Stimulated activated CD4-positive, alpha-beta T cell treated with anti-CD3 and anti-CD28 coated beads, Interleukin-4, amount 100 ng/mL, for 4 hours (primary cell): ENCODE measurements at regions not wholly inside any gene's neighbourhood (a gene's known extent, or its start where the extent isn't known, plus 50 kb on each side); places are given as distances from the start of the nearest gene placed in this dataset.

Experiments
- DNase-seq, 2 experiments: peaks; one replicate each; pipeline ENCODE4 v3.0.0-alpha.2; 2020

DNA sequence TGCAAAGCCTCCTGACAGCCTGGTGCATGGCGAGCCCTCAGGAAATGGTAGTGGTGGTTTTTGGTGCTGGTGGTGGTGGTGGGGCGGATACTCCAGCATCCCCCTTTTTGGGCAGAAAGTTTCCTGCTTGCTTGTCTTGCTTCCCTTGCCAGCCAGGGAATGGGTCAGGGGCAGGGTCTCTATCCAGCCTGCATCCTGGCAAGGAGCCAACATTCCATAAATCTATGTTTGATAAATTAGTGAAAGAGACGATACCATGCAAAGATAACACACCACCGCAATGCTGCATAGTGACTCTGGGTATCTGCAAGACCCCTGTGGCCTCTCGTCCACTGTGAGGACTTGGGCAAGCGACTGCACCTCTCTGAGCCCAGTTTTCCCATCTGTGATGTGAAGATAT is 246.2 kb downstream of the LRFN2 start:
- no peak for DNase-seq

DNA sequence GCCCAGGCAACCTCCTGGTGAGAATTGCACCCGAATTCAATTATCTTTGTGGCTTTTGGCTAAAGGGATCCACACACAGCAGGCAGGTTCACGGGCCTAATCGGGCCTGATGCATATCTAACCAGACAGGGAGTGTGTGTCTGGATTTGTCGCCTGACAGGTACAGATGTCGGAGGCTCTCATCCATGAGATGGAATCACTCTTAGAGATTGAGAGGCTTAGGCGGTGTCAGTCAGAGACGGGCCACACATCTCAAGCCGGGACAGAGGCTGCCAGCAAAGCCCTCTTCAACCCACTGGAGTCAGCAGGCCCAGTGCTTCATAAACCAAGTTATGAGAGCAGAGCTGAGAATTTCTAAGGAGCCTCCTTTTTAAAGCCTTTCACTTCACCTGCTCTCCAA is 247.0 kb downstream of the LRFN2 start:
- no peak for DNase-seq

DNA sequence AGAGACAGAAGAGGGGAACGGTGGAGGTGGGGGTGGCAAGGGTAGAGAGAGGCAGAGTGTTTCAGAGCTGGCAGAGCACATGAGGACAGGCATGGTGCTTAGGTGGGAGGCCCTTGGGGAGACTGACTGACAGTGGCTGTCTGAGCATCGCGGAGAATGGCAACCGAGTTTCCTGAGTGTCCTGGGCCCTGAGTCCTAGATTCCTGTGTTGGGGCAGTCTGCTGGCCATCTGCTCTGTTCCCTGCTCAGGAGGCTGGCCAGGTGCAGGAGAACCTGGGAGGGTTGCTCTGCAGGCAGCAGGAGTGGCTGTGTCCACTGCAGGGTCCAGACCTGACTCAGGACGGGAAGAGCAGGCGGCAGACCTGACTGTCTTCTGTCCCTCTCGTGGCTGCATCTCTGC is 248.9 kb downstream of the LRFN2 start:
- no peak for DNase-seq

DNA sequence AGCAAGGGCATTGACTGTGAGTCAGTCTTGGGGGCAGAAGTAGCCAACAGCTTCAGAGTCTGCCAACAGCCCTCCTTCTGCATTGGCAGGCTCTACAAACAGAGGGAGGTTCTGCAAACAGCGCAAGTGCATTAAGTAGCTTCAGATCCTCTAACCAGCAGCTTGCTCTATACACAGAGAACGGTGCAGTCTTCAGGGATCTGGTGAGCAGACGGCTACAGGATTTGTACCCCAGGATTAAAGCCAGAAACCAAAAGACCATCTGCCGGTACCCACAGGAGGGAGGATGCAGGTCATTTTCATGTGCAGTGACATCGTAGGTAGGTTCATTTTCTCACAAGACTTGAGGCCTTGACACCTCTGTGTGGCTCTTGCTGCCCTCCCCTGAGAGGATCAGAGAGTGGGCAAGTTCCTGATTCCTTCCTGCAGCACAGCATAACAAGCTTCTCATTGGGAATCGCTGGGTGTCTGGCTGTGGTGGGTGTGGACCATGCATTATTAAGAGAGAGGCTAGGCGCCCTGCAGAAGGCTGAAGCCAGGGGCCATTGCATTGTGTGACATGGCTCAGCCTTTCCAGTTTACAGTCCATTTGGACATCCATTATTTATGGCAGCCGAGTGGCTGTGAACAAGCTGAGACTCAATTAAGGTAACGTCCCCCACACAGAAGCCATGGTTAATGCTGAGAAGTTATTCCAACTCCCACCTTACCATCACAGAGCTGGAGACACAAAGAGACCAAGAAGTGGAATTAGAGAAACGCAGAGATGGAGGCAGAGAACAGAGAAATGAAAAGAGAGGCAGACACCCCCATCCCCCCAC is 250.0 kb downstream of the LRFN2 start:
- DNase-seq = no peak

DNA sequence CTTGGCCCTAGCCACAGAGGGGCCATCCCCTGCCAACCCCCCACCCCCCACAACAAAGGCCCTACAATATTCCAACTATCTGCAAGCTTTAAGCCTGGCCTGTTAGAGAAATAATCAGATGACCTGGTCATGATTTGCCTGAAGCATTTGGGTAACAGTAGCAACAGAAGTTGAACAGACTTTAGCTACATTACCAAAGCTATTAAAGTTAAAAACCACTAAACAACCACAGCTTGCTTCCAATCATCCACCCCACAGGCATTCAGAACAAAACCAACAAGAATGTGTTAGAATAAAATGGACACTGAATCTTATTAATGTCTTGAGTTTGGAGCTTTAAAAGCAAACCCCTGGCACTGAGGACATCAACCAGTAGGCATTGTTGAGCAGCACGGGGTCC is 250.9 kb downstream of the LRFN2 start:
- DNase-seq = no peak

DNA sequence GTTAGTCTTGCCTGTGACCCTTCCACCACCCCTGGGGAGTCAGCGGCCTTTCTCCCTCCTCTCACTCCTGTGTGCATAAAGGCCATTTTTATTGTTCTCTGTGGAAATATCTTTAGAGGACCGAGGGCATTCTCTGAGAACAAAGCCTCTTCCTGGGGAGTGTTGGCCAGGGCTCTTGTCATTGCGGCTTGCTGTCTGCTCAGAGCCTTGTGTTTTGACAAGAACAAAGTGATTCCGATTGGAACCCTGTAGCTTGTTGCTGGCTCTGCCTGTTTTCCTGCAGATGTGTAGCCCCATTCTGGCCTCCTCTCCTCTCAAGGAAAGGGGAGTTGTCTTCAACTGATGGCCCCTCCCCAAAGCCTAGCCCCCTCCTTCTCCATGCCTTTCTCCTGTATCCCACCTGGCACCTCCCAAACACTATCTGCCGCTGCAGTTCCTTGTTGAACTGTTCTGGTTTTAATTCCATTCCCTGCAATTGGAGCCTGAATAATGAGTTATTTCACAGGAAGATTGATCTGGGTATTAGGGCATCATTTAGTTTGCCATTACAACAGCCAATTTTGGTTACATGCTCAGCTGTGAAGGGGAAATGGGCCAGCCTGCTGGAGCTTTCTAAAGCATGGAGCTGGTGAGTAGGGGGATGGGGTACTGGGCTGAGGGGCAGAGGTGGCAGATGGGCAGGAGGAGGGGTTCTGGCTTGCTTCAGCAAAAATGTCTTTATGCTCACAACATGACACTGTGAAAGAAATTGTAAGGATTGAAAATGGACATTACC is 252.5 kb downstream of the LRFN2 start:
- no peak for DNase-seq

DNA sequence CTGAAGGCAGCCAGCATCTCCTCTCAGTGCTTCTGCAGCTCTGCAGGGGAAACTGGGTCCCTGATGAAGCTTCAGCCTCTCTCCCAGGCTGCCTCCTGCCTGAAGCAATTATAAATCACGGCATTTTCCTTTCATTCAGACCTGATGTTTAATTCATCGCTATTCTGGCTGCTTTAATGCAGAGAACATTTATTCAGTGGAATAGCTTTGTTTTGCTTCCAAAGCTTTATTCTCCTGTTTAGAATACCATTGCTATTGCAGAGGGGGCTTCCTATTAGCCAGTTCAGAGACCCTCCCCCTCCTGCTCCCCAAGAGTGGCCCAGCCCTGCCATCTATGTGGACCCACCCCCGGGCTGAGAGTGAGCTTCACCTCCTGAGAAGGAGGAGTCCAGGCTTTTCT is 255.6 kb downstream of the LRFN2 start:
- no peak for DNase-seq

DNA sequence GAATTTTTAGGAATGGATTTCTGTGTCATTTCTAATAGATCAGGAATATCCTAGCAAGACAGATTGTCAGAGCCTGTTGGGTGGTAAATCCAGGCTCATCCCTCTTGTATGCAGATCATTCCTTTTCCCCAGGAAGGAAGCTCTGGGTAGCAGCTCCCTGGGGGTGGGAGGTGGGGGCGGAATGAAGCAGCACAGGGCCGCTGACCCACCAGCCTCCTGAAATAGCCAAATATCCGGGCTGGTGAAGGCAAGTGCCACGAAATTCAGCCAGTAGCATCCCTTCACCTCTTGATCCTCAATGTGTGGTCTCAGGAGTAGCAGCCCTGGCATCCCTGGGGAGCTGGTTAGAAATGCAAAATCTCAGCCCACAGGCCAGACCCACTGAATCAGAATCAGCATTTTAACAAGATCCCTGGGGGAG is 256.9 kb downstream of the LRFN2 start:
- no peak for DNase-seq

DNA sequence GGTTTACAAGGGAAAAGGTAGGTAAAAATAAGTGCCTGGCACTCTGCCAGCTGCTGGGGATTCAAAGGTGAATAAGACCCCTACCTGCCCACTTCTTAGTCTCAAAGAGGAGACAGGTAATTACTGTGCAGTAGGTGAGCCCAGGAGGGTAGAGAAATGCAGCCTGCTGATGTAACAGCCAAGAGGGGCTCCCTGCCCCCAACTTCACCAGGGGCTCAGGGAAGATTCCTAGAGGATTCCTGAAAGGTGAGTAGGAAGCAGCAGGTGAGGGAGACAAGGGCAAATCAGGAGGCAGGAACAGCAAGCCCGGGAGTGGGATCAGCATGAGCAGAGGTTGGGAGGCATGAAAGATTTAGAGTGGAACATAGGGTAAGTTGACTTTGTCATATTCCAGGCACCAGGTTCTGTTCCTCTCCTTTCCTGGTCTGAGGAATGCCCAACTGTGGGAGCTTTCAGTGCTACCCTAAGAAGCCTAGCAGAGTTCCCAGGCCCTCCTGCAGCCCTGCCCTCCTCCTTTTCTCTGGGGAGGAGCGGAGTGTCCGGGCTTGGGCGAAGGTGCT is 258.1 kb downstream of the LRFN2 start:
- DNase-seq = no peak

DNA sequence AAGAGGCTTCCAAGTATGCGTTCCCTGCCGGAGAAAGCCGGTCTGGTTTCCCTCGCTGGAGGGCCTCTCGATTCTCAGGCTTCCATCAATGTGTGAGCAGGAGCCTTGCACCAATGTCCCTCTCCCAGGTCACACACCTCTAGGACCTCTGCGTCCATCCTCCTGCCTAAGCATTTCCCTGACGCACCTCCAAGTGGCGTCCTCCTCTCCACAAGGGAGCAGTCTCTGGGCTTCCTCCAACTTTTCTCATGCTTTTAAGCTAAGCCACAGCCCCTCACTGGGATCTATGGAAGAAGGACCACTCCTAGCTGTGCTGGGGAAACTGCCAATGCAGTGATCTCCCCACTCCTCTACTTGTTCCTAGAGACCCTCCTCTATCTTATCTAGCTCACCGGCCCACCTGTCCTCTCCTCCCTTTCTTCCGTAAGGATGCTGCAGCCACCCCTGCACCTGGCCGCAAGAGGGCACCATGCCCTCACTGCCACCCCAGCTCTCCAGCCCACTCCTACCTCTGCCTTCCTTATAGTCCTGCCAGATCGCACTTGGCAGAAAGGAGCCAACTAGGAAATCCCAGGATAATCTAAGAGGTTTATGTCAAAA is 258.7 kb downstream of the LRFN2 start:
- peak; percentile 15 to 26 for DNase-seq

DNA sequence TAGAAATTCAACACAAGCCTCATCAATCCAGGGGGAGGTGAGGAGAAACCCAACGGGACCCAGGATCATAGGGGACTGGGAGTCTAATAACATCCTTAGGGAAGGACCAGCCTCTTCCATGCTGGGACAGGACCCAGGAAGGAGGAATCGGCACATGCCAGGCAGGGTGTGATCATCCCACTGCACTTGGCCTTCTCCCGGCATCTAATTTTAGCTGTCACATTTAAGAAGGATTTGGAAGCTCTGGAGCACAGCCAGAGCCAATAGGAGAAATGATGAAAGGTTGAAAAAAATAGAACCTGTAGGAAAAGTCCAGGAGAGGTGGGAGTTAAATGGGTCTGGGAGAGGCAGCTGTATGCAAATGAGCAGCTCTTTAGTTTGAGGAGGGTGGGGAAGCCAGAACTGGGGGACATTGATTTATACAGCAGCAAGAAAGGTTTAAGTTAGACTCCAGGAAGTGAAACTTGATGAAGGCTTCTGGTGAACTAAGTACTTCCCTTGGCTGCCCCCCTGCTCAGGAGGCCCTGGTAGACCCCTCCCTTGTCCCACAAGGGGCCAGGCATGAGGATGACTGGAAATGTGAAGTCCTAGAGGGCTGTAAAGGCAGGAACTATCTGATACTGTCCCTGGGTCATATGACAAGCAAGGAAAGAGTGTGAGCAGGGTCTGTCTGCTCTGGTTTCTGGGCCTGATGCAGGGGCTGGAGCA is 260.3 kb downstream of the LRFN2 start:
- DNase-seq = no peak

DNA sequence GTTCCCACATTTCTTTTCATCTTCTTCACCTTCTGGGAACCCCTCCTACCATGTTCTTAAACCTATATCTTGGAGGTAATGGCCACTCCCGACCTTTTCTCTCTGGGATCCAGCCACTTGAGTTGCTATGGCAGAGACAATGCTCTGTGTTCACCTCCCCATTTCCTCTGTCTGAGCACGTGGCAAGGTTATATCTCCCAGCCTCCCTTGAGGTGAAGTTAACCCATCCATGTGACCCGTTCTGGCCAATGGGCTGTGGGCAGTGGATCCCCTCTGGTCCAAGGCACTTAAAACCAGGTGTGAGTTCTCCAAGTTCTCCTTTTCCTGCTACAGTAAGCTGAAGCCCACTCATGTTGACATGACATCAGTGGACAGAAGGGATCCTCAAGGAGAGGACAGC is 261.4 kb downstream of the LRFN2 start:
- DNase-seq = no peak

DNA sequence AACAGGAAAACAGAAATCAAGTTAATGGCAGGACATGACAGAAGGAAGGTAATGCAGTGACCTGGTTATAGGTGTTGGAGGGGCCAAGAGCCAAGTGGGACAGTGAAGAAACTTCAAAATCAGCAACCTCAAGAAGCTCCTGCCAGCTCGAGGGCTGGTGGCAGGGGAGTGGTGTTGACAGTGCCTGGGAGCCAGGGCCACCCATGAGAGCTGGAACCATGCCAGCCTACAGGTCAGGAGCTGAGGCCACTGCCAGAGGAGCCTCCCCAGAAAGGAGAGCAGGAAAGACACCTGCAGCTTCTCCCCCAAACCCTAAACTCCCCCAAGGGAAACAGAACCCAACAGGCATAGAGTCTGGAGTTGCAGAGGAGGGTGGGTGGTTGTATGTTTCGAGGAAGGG is 262.1 kb downstream of the LRFN2 start:
- DNase-seq = no peak

DNA sequence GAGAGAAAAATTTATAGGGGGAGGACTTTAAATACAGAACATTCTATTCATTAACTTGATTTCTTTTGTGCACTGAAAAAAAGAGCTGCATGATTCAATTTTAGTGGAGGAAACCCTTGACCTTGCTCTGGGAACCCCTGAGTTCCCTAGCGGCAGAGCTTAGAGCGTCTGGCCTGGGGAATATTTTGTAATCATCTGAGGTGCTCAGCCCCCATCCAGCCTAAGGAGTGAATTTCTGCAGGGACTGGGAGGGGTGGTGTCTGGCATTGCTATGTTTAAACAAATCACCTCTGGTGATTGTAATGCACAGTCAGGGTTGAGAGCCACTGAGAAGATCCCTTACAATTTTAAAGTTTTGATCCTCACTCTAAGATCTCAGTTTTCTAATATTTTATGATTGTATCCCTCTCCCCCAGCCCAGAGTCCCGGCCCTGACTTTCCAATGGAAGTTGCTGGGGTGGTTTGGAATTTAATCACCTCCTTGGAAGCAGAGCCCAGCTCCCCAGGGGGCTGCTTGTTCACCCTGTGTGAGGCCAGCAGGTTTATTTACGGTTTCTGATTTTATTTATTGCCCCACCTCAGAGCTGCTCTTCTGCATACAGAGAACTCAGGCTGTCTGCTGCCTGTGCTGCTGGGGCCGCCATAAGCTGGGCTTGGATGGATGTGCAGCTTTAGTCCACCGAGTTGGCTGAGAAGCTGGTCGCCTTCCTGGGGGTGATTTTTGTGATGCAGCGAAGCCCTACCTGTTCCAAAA is 263.1 kb downstream of the LRFN2 start:
- no peak for DNase-seq

DNA sequence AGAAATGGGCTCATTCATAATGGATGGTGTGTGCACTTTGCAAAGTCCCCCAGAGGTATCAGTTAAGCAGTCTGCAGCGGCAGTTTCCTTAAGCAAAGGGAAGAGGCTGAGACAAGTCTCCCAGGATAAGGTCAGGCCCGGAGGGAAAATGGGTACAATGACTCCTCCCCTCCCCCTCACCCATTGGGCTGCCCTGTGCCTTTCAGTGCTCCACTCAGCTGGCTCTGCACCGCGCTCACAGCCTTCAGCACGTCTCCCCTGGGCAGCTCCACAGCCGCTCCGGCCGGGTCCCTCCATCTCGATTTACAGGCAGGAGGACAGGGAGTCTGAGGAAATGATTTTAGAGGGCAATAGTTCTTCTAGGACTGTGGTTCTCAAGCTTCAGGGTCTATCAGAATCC is 264.8 kb downstream of the LRFN2 start:
- no peak for DNase-seq

DNA sequence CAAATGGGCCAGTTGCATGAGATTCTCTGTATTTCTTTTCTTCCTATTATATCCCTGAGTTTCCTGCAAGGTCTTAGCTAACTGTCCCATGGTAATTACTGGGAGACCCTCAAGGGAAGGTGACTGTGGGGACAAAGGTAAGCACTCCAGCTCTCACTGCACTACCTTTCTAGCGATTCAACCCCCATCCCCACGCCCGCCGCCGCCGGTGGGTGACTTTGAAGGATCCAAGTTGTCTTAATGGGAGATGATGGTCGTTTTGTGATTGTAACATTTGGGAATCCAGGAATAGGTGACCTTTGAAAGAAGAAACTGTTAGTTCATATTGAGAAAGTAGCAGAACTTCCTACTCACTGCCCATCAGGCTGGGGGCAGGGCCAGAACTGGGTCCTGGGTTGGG is 265.5 kb downstream of the LRFN2 start:
- DNase-seq = no peak

DNA sequence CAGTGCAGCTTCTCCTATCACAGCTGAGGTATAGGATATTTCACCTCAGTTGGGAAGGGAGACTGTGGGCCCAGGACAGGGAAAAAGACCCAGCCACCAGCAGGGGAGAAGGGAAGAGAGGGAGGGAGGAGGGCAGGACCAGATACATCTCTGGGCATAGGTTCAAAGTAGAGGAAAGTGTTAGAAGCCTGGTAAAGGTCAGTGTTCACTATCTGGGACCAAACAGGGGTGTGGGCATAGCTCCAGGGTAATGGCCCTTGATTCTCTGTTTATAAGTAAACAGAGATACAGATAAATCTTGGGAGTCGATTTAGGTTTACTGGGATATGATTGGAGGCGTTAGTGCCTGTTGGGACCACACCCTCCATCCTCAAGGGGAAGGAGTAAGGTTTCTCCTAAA is 266.2 kb downstream of the LRFN2 start:
- DNase-seq = no peak

DNA sequence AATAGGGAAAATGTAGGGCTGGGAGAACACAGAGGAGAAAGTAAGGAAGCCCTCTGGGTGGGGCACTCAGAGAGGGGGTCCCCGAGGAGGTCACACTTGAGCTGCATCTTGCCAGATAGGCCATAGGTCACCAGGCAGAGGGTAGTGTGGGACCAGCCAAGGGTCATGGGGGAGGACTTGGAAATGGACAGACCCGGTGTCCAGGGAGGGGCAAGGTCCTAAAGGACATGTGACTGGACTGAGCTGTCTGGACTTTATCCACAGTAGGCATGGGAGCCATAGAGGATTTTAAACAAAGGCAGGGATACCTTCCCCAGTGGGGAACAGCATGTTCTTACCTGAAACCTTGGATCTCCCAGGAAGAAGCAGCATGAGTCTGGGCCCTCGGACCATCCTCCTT is 266.7 kb downstream of the LRFN2 start:
- no peak for DNase-seq

DNA sequence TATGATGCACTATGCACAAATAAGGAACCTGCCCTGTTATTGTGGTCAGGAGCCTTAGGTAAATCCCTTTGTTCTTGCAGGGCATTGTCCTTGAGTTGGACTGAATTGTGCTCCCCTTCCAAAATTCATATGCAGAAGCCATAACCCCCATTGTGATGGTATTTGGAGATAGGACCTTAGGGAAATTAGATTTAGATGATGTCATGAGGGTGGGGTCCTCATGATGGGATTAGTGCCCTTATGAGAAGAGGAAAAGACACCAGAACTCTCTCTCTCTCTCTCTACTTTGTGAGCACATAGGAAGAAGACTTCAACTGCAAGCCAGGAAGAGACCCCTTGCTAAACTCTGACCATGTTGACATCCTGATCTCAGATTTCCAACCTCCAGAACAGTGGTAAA is 268.0 kb downstream of the LRFN2 start:
- no peak for DNase-seq

DNA sequence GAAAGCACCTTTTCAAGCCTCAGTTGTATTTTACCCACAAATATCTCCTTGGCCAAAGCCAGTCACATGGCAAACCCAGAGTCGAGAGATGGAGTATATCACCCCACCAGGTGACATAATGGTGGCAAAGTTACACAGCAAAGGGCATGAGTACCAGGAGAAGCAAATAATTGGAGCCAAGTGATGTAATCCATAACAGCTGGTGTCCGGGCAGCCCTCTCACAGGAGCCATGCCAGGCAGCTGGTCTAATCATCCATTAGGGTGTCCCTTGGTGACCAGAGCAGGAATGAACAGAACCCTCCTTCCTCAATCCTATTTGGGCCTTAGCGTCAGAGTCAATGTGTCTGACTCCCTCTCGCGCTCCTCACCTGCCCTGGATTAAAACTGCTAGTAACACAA is 272.1 kb downstream of the LRFN2 start:
- DNase-seq = no peak

DNA sequence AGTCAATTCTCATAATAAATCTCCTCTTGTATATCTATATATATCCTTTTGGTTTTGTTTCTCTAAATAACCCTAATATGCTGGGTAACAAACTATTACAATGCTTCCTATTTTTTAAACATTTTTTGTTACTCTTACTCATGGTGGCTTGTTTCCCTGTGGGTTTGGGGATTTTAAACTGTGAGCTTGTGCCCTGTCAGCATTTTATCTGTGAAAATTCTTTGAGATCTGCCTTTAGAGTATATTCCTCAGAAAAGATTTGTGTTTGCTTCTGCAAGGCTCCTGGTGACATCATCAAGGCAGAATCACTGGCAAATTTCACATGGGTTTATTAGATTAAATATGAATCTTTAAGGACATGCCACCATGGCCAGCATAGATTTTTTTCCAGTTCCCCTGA is 273.6 kb downstream of the LRFN2 start:
- DNase-seq = no peak
